Loucy (cell line): ENCODE measurements at regions not wholly inside any gene's neighbourhood (a gene's known extent, or its start where the extent isn't known, plus 50 kb on each side); places are given as distances from the start of the nearest gene placed in this dataset.

Experiments
- EZH2phosphoT487 ChIP-seq: fragments of 200-600 bp; IDR thresholded peaks from 2 replicates; pipeline ENCODE4 v1.6.1; 2018; ENCODE audit warnings: antibody characterized with exemption, mild to moderate bottlenecking, moderate library complexity, borderline replicate concordance
- TF ChIP-seq, protein P1 (sequence below): fragments of 200-600 bp; sonication (generic); conservative IDR thresholded peaks from 2 replicates; pipeline ENCODE4 v1.5.1; 2014; ENCODE audit warnings: mild to moderate bottlenecking, antibody characterized with exemption, low read length

DNA sequence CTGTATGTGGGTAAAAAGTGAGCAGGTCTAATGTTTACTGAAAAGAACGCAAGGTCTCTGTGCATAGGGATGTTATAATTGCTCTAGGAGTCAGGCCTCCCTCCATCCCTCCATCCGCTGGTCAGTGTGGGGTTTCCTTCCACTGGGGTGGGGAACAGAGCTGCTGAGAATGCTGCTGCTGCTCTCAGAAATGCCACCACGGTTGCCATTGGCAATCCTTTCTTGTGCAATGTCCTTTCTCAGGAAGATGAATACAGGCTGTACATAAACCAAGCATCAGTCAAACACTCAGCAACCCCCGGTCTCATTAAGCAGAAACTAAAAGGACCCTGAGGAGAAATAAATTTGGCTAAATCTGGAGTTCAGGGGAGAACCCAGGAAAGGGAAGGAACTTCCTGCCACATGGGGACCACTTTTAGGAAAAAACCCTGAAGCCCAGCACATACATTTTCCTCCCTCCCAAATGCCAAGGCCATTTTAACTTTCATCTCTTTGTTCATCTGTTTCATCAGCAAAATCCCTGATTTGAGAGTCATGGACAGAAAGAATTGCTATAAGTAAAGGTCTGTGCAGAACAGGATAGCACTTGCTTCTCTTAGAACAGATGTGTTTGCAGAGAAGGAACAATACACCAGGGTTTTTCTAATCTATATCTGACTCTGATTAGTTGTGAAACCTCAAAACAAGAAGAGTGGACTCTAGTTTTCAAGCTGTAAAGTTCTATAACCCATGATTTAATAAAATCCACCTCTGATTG is 70.4 kb upstream of the SLC1A3 start:
- TF ChIP-seq, protein P1, sequence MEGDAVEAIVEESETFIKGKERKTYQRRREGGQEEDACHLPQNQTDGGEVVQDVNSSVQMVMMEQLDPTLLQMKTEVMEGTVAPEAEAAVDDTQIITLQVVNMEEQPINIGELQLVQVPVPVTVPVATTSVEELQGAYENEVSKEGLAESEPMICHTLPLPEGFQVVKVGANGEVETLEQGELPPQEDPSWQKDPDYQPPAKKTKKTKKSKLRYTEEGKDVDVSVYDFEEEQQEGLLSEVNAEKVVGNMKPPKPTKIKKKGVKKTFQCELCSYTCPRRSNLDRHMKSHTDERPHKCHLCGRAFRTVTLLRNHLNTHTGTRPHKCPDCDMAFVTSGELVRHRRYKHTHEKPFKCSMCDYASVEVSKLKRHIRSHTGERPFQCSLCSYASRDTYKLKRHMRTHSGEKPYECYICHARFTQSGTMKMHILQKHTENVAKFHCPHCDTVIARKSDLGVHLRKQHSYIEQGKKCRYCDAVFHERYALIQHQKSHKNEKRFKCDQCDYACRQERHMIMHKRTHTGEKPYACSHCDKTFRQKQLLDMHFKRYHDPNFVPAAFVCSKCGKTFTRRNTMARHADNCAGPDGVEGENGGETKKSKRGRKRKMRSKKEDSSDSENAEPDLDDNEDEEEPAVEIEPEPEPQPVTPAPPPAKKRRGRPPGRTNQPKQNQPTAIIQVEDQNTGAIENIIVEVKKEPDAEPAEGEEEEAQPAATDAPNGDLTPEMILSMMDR = no peak
- TF ChIP-seq EZH2phosphoT487 = no peak
